HG03060 (cell line): ENCODE measurements at regions not wholly inside any gene's neighbourhood (a gene's known extent, or its start where the extent isn't known, plus 50 kb on each side); places are given as distances from the start of the nearest gene placed in this dataset.
"Not testable (repeated sequence)": the region's sequence is repeated elsewhere in the genome, so short reads cannot be mapped to it uniquely, and the experiment has no call there.

Experiments used
- ATAC-seq: cut with Tn5 transposase; IDR thresholded peaks from one replicate; pipeline ENCODE4 v1.9.1; 2021; ENCODE audit warnings: low read depth, moderate number of reproducible peaks; ENCODE audit not compliant: unreplicated experiment

- no peak for ATAC-seq
These were observed 237.6 kb upstream of the AMIGO2 start for GRCh38 chr12:47317175-47317915.

DNA sequence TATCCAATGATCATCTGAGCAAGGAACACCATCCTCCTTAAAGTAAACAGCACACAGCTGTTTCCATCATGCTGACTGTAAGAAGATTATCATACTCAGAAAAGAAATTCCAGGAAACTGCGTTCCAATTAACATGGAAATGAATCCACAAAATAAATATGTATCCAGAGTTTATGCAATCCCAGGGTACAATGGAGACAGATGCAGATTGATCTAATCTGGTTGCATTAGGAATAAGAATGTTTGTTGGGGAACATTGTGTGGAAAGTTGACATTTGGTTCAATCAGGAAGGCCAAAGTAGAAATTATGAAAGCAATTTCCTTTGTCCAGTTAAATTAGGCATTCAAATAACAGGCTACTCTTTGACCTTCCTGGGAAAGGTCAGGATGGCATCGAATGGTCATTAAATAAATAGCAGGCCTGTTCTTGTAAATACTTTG lies 236.9 kb upstream of the AMIGO2 start:
- no peak for ATAC-seq

DNA sequence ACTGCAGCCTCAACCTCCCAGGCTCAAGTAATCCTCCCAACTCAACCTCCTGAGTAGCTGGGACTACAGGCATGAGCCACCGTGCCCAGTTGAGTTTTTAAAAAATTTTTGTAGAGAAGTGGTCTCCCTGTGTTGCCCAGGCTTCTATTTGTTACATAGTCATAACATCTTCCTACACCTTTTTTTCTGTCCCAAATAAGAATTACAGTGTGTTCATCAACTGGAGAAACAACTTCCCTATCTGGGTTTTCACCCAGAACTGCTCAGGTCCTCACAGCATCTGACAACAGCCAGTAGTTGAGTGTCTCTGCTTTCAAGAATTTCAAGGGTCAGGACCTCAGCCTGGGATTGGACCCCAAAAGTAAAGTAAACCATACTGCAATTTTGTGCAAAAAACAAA lies 235.2 kb upstream of the AMIGO2 start:
- ATAC-seq: no peak

- peak; percentile 83 for ATAC-seq
These were observed 233.2 kb upstream of the AMIGO2 start for GRCh38 chr12:47312808-47313426.

DNA sequence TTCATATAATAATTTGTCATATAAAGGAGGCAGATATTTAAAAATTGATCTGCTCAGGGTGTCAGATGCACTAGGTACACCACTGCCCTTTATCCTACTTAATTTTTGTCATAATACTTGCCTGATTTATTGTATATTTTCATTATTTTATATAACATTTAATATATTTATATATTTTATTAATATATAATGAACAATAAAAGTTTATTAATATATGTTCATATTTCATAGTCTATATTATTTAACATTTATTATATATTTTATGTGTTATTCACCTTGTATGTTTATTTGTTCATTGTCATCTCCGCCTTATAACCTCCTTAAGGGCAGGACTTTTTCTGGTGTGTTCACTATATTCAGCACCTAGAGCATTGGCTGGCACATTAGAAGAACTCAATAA lies 232.4 kb upstream of the AMIGO2 start:
- ATAC-seq: no peak

DNA sequence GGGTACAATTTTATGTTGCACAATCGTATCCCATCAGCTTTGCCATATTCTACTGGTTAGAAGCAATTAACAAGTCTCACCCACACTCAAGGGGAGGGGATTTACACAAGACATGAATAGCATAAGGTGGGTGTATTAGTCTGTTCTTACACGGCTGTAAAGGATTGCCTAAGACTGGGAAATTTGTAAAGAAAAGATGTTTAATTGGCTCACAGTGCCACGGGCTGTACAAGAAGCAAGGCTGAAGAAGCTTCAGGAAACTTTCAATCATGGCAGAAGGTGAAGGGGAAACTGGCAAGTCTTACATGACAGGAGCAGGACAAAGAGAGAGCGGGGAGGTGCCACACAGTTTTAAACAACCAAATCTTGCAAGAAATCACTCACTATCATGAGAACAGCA lies 231.8 kb upstream of the AMIGO2 start:
- ATAC-seq: no peak

GRCh38 chr12:47311010-47311409 lies 231.3 kb upstream of the AMIGO2 start:
- no peak for ATAC-seq

GRCh38 chr12:47308672-47309071 lies 228.9 kb upstream of the AMIGO2 start:
- no peak for ATAC-seq

DNA sequence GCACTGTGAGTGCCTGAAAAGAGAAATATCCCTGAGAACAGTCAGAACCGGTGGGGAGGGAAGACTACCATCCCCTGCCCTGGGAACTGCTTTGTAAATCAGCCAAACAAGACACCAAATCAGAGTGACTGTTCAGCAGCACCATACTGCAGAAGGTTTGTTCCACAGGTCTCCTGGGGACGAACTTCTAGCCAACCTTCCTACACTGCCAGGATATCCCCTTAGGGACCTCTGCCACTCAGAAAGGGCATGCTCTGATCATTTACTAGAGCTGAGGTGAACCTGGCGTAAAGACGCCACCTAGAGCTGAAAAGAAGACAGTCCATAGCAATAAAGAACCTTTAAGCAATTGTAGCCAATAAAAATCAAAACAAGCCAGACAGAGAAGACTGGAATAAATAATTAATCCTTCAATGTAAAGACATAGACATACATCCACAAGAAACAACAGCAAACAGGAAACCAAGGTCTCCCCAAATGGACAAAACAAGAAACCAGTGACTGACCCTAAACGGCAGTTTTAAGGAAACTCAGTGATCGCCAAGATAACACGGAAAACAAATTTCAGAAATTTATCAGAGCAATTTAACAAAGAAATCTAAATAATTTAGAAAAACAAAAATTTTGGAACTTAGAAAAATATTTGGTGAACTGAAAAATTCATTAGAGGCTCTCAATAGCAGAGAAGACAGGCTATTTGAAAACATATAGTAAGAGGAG lies 228.1 kb upstream of the AMIGO2 start:
- ATAC-seq: peak; percentile 77

DNA sequence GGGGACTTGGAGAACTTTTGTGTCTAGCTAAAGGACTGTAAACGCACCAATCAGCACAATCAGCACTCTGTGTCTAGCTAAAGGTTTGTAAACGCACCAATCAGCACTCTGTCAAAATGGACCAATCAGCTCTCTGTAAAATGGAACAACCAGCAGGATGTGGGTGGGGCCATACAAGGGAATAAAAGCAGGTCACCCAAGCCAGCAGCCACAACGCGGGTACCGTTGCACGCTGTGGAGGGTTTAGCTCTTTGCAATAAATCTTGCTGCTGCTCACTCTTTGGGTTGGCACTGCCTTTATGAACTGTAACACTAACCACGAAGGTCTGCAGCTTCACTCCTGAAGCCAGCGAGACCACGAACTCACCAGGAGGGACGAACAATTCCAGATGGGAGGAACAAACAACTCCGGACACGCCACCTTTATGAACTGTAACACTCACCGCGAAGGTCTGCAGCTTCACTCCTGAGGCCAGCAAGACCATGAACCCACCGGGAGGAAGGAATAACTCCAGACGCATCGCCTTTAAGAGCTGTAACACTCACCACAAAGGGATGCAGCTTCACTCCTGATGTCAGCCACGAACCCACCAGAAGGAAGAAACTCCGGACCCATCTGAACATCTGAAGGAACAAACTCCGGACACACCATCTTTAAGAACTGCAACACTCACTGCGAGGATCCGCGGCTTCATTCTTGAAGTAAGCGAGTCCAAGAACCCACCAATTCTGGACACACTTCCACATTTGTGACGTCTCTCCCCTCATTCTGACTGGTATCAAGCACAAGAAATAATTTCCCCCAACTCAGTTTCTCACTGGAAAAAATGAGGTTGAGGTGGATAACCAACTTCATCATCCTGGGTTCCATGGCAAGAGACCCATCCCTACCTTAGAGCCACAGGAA lies 227.3 kb upstream of the AMIGO2 start:
- not testable (repeated sequence) for ATAC-seq

GRCh38 chr12:47306130-47306529 lies 226.4 kb upstream of the AMIGO2 start:
- no peak for ATAC-seq

DNA sequence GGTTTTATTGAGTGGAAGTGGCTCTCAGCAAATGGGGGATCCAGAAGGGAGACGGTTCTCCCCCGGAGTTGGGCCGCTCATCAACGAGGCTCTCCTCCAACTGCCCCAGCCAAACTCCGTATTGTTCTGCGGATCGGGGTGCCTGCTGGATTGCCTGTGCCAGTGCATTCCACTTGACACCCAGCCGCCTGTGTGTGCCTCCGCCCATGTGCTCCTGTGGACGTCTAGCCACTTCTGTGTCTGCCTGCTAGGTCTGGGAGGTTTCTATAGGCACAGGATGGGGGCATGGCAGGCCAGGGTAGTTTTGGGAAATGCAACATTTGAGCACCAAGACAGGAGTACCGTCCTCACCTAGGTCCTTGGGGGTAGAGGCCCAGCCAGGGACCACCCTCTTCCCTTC lies 225.7 kb upstream of the AMIGO2 start:
- ATAC-seq: no peak

DNA sequence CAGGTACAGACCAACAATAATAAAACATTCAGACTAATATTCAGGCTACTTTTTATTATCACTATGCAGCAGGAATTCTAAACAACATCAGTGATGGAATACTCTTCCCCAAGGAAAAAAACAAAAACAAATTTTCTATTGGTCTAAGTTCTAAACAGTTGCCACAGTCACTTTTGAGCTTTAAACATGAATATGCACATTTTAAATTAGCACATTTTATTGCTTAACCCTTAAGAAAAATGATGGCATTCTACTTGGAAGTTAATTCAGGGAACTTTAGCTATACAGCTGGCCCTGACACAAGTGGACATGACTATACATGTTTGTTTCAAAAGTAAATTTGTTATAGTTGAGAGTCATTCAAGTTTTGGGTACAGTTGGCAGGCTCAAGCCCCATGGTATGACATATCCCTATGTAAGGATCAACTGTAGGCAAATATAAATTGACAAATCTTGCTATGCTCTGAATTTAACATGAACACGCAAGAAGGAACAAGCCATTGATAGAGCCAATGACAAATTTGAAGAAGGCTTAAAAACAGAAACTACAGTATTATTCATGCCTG lies 224.3 kb upstream of the AMIGO2 start:
- no peak for ATAC-seq

DNA sequence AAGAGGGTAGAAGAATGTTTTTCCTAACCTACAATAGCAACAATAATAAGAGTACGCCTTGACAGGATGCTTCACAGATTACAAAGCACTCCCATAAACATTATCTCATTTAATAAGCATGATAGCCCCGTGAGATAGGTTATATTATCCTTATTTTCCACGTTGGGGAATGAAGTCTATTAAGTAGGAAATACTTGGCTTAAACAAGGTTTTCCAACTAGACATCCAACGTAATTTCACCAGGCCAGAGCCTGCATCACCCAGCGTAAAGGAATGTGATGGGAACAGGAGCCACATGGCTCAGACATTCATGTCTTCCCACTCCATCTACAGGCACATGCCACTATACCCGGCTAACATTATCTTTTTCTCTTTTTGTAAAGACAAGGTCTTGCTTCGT lies 223.4 kb upstream of the AMIGO2 start:
- ATAC-seq: no peak

DNA sequence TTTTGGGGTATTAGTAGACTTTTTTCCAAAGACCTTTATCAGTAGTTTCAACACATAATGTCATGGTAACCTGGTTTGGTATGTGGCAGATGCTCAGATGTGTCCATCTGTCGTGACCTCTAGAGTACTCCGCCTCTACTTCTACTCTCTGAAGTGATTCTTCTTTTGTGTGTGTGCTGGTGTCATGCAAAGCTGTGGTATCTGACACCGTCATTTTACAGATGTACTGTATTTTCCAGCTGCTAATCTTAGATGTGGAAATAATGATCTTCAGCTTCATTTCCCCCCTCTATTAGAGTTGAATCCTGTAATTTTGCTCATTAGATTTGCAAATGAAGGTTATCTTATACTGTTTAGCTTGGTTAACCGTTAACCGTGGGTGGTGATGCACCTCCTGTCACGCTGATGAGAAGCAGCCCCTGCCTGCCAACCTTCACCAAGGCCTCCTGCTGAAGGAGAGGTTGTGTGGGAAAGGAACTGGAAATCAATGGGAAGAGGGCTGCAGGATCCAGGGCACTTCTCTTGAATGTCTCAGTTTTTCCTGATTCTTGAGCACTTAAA lies 222.4 kb upstream of the AMIGO2 start:
- peak; percentile 61 for ATAC-seq

- no peak for ATAC-seq
These were observed 219.8 kb upstream of the AMIGO2 start for GRCh38 chr12:47299586-47299985.

- no peak for ATAC-seq
These were observed 218.2 kb upstream of the AMIGO2 start for GRCh38 chr12:47297993-47298392.

DNA sequence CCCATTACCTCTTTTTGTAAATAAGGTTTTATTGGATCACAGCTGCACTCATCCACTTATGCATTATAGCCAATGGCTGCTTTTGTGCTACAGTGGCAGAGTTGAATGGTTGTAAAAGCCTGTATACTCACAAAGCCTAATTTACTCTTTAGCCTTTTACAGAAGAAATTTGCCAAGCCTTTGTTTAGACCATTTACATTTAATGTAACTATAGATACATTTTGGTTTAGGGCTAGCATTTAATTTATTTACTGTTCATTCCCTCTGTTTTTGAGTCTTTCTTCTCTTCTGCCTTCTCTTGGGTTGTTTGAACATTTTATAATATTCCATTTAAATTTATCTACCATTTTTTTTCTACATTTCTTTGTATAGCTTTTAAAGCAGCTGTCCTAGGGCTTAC lies 217.1 kb upstream of the AMIGO2 start:
- ATAC-seq: no peak

DNA sequence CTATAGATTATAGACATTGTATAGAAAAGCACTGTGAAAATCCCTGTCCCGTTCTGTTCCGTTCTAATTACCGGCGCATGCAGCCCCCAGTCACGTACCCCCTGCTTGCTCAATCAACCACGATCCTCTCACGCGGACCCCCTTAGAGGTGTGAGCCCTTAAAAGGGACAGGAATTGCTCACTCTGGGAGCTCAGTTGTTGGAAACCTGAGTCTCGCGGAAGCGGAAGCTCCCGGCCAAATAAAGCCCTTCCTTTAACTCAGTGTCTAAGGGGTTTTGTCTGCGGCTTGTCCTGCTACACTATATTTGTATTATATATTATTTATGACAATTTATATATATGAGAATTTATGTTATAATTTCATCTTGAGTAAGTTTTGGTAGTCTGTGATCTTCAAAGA lies 213.6 kb upstream of the AMIGO2 start:
- ATAC-seq: no peak

- no peak for ATAC-seq
These were observed 206.9 kb upstream of the AMIGO2 start for GRCh38 chr12:47286676-47287075.
